Adipocyte (in vitro differentiated cells): ENCODE measurements at regions not wholly inside any gene's neighbourhood (a gene's known extent, or its start where the extent isn't known, plus 50 kb on each side); places are given as distances from the start of the nearest gene placed in this dataset.
"Not testable (repeated sequence)": the region's sequence is repeated elsewhere in the genome, so short reads cannot be mapped to it uniquely, and the experiment has no call there.

ENCODE experiments used
- DNase-seq: peaks from one replicate; pipeline ENCODE4 v3.0.0-alpha.2; 2015; ENCODE audit warnings: low read depth
- H3K27me3 ChIP-seq: replicated peaks from 2 replicates; pipeline ENCODE4 v1.7.0; 2013; ENCODE audit warnings: mild to moderate bottlenecking, low read length, moderate library complexity; ENCODE audit not compliant: control insufficient read depth, insufficient read depth
- H3K36me3 ChIP-seq: 2 replicates; pipeline ENCODE4 v1.7.0; 2013; ENCODE audit warnings: low read length, mild to moderate bottlenecking, moderate library complexity; ENCODE audit not compliant: control insufficient read depth, insufficient read depth, severe bottlenecking
- H3K4me1 ChIP-seq: 2 replicates; pipeline ENCODE4 v1.7.0; 2013; ENCODE audit warnings: mild to moderate bottlenecking, low read length, moderate library complexity; ENCODE audit not compliant: control insufficient read depth, insufficient read depth
- H3K4me3 ChIP-seq: 2 replicates; pipeline ENCODE4 v1.7.0; 2013; ENCODE audit warnings: mild to moderate bottlenecking, low read length, moderate library complexity
- H3K9ac ChIP-seq: 2 replicates; pipeline ENCODE4 v1.7.0; 2013; ENCODE audit warnings: mild to moderate bottlenecking, low read length, moderate library complexity
- H3K9me3 ChIP-seq: 2 replicates; pipeline ENCODE4 v1.7.0; 2013; ENCODE audit warnings: mild to moderate bottlenecking, low read length, moderate library complexity; ENCODE audit not compliant: control insufficient read depth

GRCh38 chr3:147333098-147333497 lies 73.2 kb downstream of the ZIC4 start:
- no peaks in the 10 kb centered on the region for H3K27me3 ChIP-seq
- DNase-seq: no peak

GRCh38 chr3:147328711-147329110 lies 77.6 kb downstream of the ZIC4 start:
- Histone ChIP-seq H3K4me1 (no peaks in the 10 kb centered on the region), H3K9ac (no peak overlapping the region), H3K36me3 (no peaks in the 10 kb centered on the region), H3K4me3 (no peak overlapping the region), H3K27me3 (no peaks in the 10 kb centered on the region), H3K9me3 (no peaks in the 10 kb centered on the region)
- DNase-seq: no peak

More at GRCh38 chr3:147333098-147333497, 73.2 kb downstream of the ZIC4 start:
- H3K4me3 ChIP-seq: no peak overlapping the region
- H3K9me3 ChIP-seq: no peaks in the 10 kb centered on the region
- no peak overlapping the region for H3K9ac ChIP-seq
- peaks cover 3% of the 10 kb centered on the region for H3K4me1 ChIP-seq
- no peaks in the 10 kb centered on the region for H3K36me3 ChIP-seq

- Histone ChIP-seq H3K9ac (no peak overlapping the region), H3K4me3 (no peak overlapping the region), H3K9me3 (no peaks in the 10 kb centered on the region), H3K4me1 (no peaks in the 10 kb centered on the region), H3K36me3 (no peaks in the 10 kb centered on the region), H3K27me3 (no peaks in the 10 kb centered on the region)
- DNase-seq: no peak
These were observed 82.0 kb downstream of the ZIC4 start for GRCh38 chr3:147324356-147324755.

GRCh38 chr3:147318900-147319299 lies 87.4 kb downstream of the ZIC4 start:
- Histone ChIP-seq H3K36me3 (no peaks in the 10 kb centered on the region), H3K9ac (no peak overlapping the region), H3K9me3 (no peaks in the 10 kb centered on the region), H3K27me3 (no peaks in the 10 kb centered on the region), H3K4me3 (no peak overlapping the region), H3K4me1 (no peaks in the 10 kb centered on the region)
- peak; percentile 18 for DNase-seq

GRCh38 chr3:147317080-147317479 lies 89.3 kb downstream of the ZIC4 start:
- not testable (repeated sequence) for H3K27me3 ChIP-seq, H3K9me3 ChIP-seq, DNase-seq, H3K36me3 ChIP-seq, H3K9ac ChIP-seq, H3K4me3 ChIP-seq, H3K4me1 ChIP-seq

- H3K4me3 ChIP-seq: no peak overlapping the region
- no peak for DNase-seq
These were observed 92.8 kb downstream of the ZIC4 start for GRCh38 chr3:147313513-147313912.

GRCh38 chr3:147312786-147313280 lies 93.5 kb downstream of the ZIC4 start:
- H3K4me1 ChIP-seq: no peaks in the 10 kb centered on the region
- no peaks in the 10 kb centered on the region for H3K9me3 ChIP-seq

More at GRCh38 chr3:147313513-147313912, 92.8 kb downstream of the ZIC4 start:
- Histone ChIP-seq H3K27me3 (no peaks in the 10 kb centered on the region), H3K9me3 (no peaks in the 10 kb centered on the region), H3K36me3 (no peaks in the 10 kb centered on the region), H3K4me1 (no peaks in the 10 kb centered on the region), H3K9ac (no peak overlapping the region)

GRCh38 chr3:147311716-147312115 lies 94.6 kb downstream of the ZIC4 start:
- Histone ChIP-seq H3K4me3 (no peak overlapping the region), H3K4me1 (no peaks in the 10 kb centered on the region), H3K9ac (no peak overlapping the region), H3K9me3 (no peaks in the 10 kb centered on the region), H3K27me3 (no peaks in the 10 kb centered on the region), H3K36me3 (no peaks in the 10 kb centered on the region)
- DNase-seq: peak; percentile 20

More at GRCh38 chr3:147312786-147313280, 93.5 kb downstream of the ZIC4 start:
- no peaks in the 10 kb centered on the region for H3K27me3 ChIP-seq
- no peak overlapping the region for H3K4me3 ChIP-seq
- DNase-seq: no peak
- H3K36me3 ChIP-seq: no peaks in the 10 kb centered on the region
- no peak overlapping the region for H3K9ac ChIP-seq

GRCh38 chr3:147305533-147306250 lies 100.7 kb downstream of the ZIC4 start:
- Histone ChIP-seq H3K9me3 (no peaks in the 10 kb centered on the region), H3K4me1 (no peaks in the 10 kb centered on the region), H3K27me3 (no peaks in the 10 kb centered on the region), H3K9ac (no peak overlapping the region), H3K36me3 (no peaks in the 10 kb centered on the region), H3K4me3 (no peak overlapping the region)
- DNase-seq: peak; percentile 43

- no peak overlapping the region for H3K9ac ChIP-seq
- no peaks in the 10 kb centered on the region for H3K9me3 ChIP-seq
- no peaks in the 10 kb centered on the region for H3K36me3 ChIP-seq
- H3K4me3 ChIP-seq: no peak overlapping the region
- H3K4me1 ChIP-seq: no peaks in the 10 kb centered on the region
- no peaks in the 10 kb centered on the region for H3K27me3 ChIP-seq
- DNase-seq: no peak
These were observed 101.6 kb downstream of the ZIC4 start for GRCh38 chr3:147304756-147305155.

GRCh38 chr3:147301781-147302180 lies 104.6 kb downstream of the ZIC4 start:
- H3K9ac ChIP-seq: no peak overlapping the region
- no peaks in the 10 kb centered on the region for H3K9me3 ChIP-seq
- H3K27me3 ChIP-seq: no peaks in the 10 kb centered on the region
- no peak for DNase-seq
- H3K4me1 ChIP-seq: peaks cover 5% of the 10 kb centered on the region
- no peaks in the 10 kb centered on the region for H3K36me3 ChIP-seq
- no peak overlapping the region for H3K4me3 ChIP-seq

GRCh38 chr3:147299656-147300055 lies 106.7 kb downstream of the ZIC4 start:
- DNase-seq: peak; percentile 38
- no peak overlapping the region for H3K9ac ChIP-seq
- H3K4me3 ChIP-seq: no peak overlapping the region
- no peaks in the 10 kb centered on the region for H3K9me3 ChIP-seq
- peaks cover 5% of the 10 kb centered on the region for H3K4me1 ChIP-seq
- H3K27me3 ChIP-seq: no peaks in the 10 kb centered on the region
- no peaks in the 10 kb centered on the region for H3K36me3 ChIP-seq
